GM18526 (cell line): ENCODE measurements at regions not wholly inside any gene's neighbourhood (a gene's known extent, or its start where the extent isn't known, plus 50 kb on each side); places are given as distances from the start of the nearest gene placed in this dataset.

ENCODE experiments used
- POLR2A ChIP-seq: IDR thresholded peaks from 3 replicates; pipeline ENCODE4 v1.6.1; 2011; ENCODE audit not compliant: insufficient read length; ENCODE audit errors: extremely low read depth

GRCh38 chr3:177613901-177614300 is 416.6 kb upstream of the TBL1XR1 start:
- TF ChIP-seq POLR2A = no peak

- TF ChIP-seq POLR2A = no peak
Observed at GRCh38 chr3:177615015-177615414, 417.7 kb upstream of the TBL1XR1 start.

- no peak for TF ChIP-seq POLR2A
Observed at GRCh38 chr3:177618873-177619733, 421.8 kb upstream of the TBL1XR1 start.

- no peak for TF ChIP-seq POLR2A
Observed at GRCh38 chr3:177620073-177620472, 422.8 kb upstream of the TBL1XR1 start.

GRCh38 chr3:177622520-177622919 is 425.2 kb upstream of the TBL1XR1 start:
- no peak for TF ChIP-seq POLR2A

- TF ChIP-seq POLR2A = no peak
Observed at GRCh38 chr3:177622982-177623617, 425.8 kb upstream of the TBL1XR1 start.

- TF ChIP-seq POLR2A = no peak
Observed at GRCh38 chr3:177624528-177625495, 427.5 kb upstream of the TBL1XR1 start.

GRCh38 chr3:177626045-177626444 is 428.8 kb upstream of the TBL1XR1 start:
- no peak for TF ChIP-seq POLR2A

GRCh38 chr3:177629276-177629675 is 432.0 kb upstream of the TBL1XR1 start:
- no peak for TF ChIP-seq POLR2A

- TF ChIP-seq POLR2A = no peak
Observed at GRCh38 chr3:177633671-177634207, 436.5 kb upstream of the TBL1XR1 start.

GRCh38 chr3:177640319-177640965 is 443.2 kb upstream of the TBL1XR1 start:
- no peak for TF ChIP-seq POLR2A

GRCh38 chr3:177641206-177641605 is 443.9 kb upstream of the TBL1XR1 start:
- TF ChIP-seq POLR2A = no peak

- no peak for TF ChIP-seq POLR2A
Observed at GRCh38 chr3:177642042-177642803, 444.9 kb upstream of the TBL1XR1 start.

GRCh38 chr3:177642804-177643125 is 445.5 kb upstream of the TBL1XR1 start:
- TF ChIP-seq POLR2A = no peak
